ENCODE measurements at regions not wholly inside any gene's neighbourhood (a gene's known extent, or its start where the extent isn't known, plus 50 kb on each side); places are given as distances from the start of the nearest gene placed in this dataset.

GRCh38 chr9:89985068-89985467 is 380.3 kb downstream of the GADD45G start:
- no peaks in the 10 kb centered on the region for H3K36me3 ChIP-seq (ENCODE audit: insufficient read depth, low read length)
- no peaks in the 10 kb centered on the region for H4K20me1 ChIP-seq (ENCODE audit: insufficient read depth, low read length)
- H3K4me3 ChIP-seq (ENCODE audit: low read depth, low read length, poor library complexity, severe bottlenecking): no peak overlapping the region
- no peaks in the 10 kb centered on the region for H3K9me2 ChIP-seq (ENCODE audit: insufficient read depth, low read length)
- no peaks in the 10 kb centered on the region for H3K79me2 ChIP-seq (ENCODE audit: insufficient read depth, low read depth, low read length)
- H2AFZ ChIP-seq (ENCODE audit: low read length): no peak overlapping the region
- POLR2A ChIA-PET: no interaction called here
- intact Hi-C loops (cut with micrococcal nuclease; ENCODE audit: unreplicated experiment): no loop called here
- CTCF ChIA-PET (ENCODE audit: unreplicated experiment): no interaction called here
- no TSS peak for BruUV-seq (replicated peaks)
- no peak overlapping the region for H3K27ac ChIP-seq (ENCODE audit: low read depth, low read length, poor library complexity, severe bottlenecking)
- DNase-seq (ENCODE audit: low spot score): no peak
- H3K4me1 ChIP-seq (ENCODE audit: insufficient read depth, low read length, poor library complexity, severe bottlenecking): no peaks in the 10 kb centered on the region
- TF ChIP-seq EZH2phosphoT487 (IDR thresholded peaks at IDR 0.05; ENCODE audit: borderline replicate concordance, low read depth, low read length) (no peak), CTCF (conservative IDR thresholded peaks at IDR 0.05; ENCODE audit: low read length) (no peak)
- H3K4me2 ChIP-seq (ENCODE audit: low read length): no peak overlapping the region
- H3K9me3 ChIP-seq (ENCODE audit: low read length): no peaks in the 10 kb centered on the region

GRCh38 chr9:89986190-89986589 is 381.4 kb downstream of the GADD45G start:
- intact Hi-C loops (cut with micrococcal nuclease; ENCODE audit: unreplicated experiment): no loop called here
- H3K36me3 ChIP-seq (ENCODE audit: insufficient read depth, low read length): no peaks in the 10 kb centered on the region
- ChIA-PET CTCF (ENCODE audit: unreplicated experiment) (no interaction called here), POLR2A (no interaction called here)
- no TSS peak for BruUV-seq (replicated peaks)
- H3K9me2 ChIP-seq (ENCODE audit: insufficient read depth, low read length): no peaks in the 10 kb centered on the region
- no peaks in the 10 kb centered on the region for H3K4me1 ChIP-seq (ENCODE audit: insufficient read depth, low read length, poor library complexity, severe bottlenecking)
- DNase-seq (ENCODE audit: low spot score): no peak
- TF ChIP-seq CTCF (conservative IDR thresholded peaks at IDR 0.05; ENCODE audit: low read length) (no peak), EZH2phosphoT487 (IDR thresholded peaks at IDR 0.05; ENCODE audit: borderline replicate concordance, low read depth, low read length) (no peak)
- H3K27ac ChIP-seq (ENCODE audit: low read depth, low read length, poor library complexity, severe bottlenecking): no peak overlapping the region
- H4K20me1 ChIP-seq (ENCODE audit: insufficient read depth, low read length): no peaks in the 10 kb centered on the region
- no peak overlapping the region for H3K4me3 ChIP-seq (ENCODE audit: low read depth, low read length, poor library complexity, severe bottlenecking)
- no peak overlapping the region for H3K4me2 ChIP-seq (ENCODE audit: low read length)
- no peaks in the 10 kb centered on the region for H3K79me2 ChIP-seq (ENCODE audit: insufficient read depth, low read depth, low read length)
- H3K9me3 ChIP-seq (ENCODE audit: low read length): no peaks in the 10 kb centered on the region
- no peak overlapping the region for H2AFZ ChIP-seq (ENCODE audit: low read length)

DNA sequence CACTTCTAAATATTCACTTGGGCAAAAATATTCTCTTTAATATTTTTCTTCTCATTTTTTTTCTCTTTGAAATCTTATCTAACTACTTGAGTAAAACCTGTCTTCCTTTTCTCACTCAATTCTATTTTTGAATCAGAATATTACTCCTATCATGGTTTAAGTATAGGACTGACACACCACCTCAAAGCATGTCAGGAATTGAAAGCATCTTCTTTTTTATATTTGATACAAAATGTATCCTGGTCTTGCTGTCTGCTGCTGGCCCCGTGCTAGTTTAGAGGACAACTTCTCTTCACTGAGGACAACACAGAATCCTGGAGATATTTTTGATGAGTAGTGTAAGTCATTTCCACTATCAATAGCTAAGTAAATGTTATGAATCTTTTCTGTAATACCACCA is 383.6 kb downstream of the GADD45G start:
- TF ChIP-seq EZH2phosphoT487 (IDR thresholded peaks at IDR 0.05; ENCODE audit: borderline replicate concordance, low read depth, low read length) (no peak), CTCF (conservative IDR thresholded peaks at IDR 0.05; ENCODE audit: low read length) (no peak)
- CTCF ChIA-PET (ENCODE audit: unreplicated experiment): no interaction called here
- no TSS peak for BruUV-seq (replicated peaks)
- no peak overlapping the region for H2AFZ ChIP-seq (ENCODE audit: low read length)
- no peak for DNase-seq (ENCODE audit: low spot score)
- no peak overlapping the region for H3K27ac ChIP-seq (ENCODE audit: low read depth, low read length, poor library complexity, severe bottlenecking)
- H3K4me2 ChIP-seq (ENCODE audit: low read length): no peak overlapping the region
- H3K4me3 ChIP-seq (ENCODE audit: low read depth, low read length, poor library complexity, severe bottlenecking): no peak overlapping the region
- H4K20me1 ChIP-seq (ENCODE audit: insufficient read depth, low read length): no peaks in the 10 kb centered on the region
- POLR2A ChIA-PET: no interaction called here
- no peaks in the 10 kb centered on the region for H3K4me1 ChIP-seq (ENCODE audit: insufficient read depth, low read length, poor library complexity, severe bottlenecking)
- no peaks in the 10 kb centered on the region for H3K36me3 ChIP-seq (ENCODE audit: insufficient read depth, low read length)
- intact Hi-C loops (cut with micrococcal nuclease; ENCODE audit: unreplicated experiment): no loop called here
- H3K79me2 ChIP-seq (ENCODE audit: insufficient read depth, low read depth, low read length): no peaks in the 10 kb centered on the region
- no peaks in the 10 kb centered on the region for H3K9me2 ChIP-seq (ENCODE audit: insufficient read depth, low read length)
- H3K9me3 ChIP-seq (ENCODE audit: low read length): no peaks in the 10 kb centered on the region

Measured in OCI-LY7 (cell line).